Activated T-cell treated with anti-CD3 and anti-CD28 coated beads, Interleukin-2, amount 50 U/mL, for 4 hours (primary cell): ENCODE measurements at regions not wholly inside any gene's neighbourhood (a gene's known extent, or its start where the extent isn't known, plus 50 kb on each side); places are given as distances from the start of the nearest gene placed in this dataset.

Source experiments
- ATAC-seq, 2 donors: fragments of 200-7000 bp; cut with Tn5 transposase; one replicate each; pipeline ENCODE4 v1.10.0; 2021
- DNase-seq: peaks from one replicate; pipeline ENCODE4 v3.0.0-alpha.2; 2020
- H3K27me3 Mint-ChIP-seq: one replicate; pipeline ENCODE4 v1.8.0; 2021; ENCODE audit warnings: low read depth, mixed read lengths
- H3K36me3 Mint-ChIP-seq: one replicate; pipeline ENCODE4 v1.8.0; 2022; ENCODE audit warnings: mixed read lengths; ENCODE audit not compliant: insufficient read depth
- H3K4me1 Mint-ChIP-seq: one replicate; pipeline ENCODE4 v1.8.0; 2021; ENCODE audit warnings: low read depth, mixed read lengths
- H3K4me3 Mint-ChIP-seq: one replicate; pipeline ENCODE4 v1.8.0; 2021; ENCODE audit warnings: mild to moderate bottlenecking, moderate library complexity, mixed read lengths
- H3K9me3 Mint-ChIP-seq: one replicate; pipeline ENCODE4 v1.8.0; 2021; ENCODE audit warnings: mixed read lengths

- no peak for DNase-seq
These were observed 184.8 kb upstream of the NUDT4 start for GRCh38 chr12:93192878-93193277.

GRCh38 chr12:93195511-93195910 is 182.2 kb upstream of the NUDT4 start:
- Mint-ChIP-seq H3K27me3 (peaks cover 17% of the 10 kb centered on the region), H3K36me3 (no peaks in the 10 kb centered on the region), H3K4me1 (no peaks in the 10 kb centered on the region), H3K9me3 (peaks cover 11% of the 10 kb centered on the region), H3K4me3 (no peak overlapping the region)
- ATAC-seq: no peak
- no peak for DNase-seq

More at GRCh38 chr12:93192878-93193277, 184.8 kb upstream of the NUDT4 start:
- Mint-ChIP-seq H3K9me3 (peaks cover 11% of the 10 kb centered on the region), H3K36me3 (no peaks in the 10 kb centered on the region), H3K27me3 (peaks cover 7% of the 10 kb centered on the region), H3K4me1 (no peaks in the 10 kb centered on the region), H3K4me3 (no peak overlapping the region)
- no peak for ATAC-seq

GRCh38 chr12:93197067-93197593 is 180.6 kb upstream of the NUDT4 start:
- H3K4me3 Mint-ChIP-seq: no peak overlapping the region
- ATAC-seq (no peak), DNase-seq (no peak)
- H3K36me3 Mint-ChIP-seq: no peaks in the 10 kb centered on the region
- H3K4me1 Mint-ChIP-seq: no peaks in the 10 kb centered on the region
- peaks cover 20% of the 10 kb centered on the region for H3K27me3 Mint-ChIP-seq
- H3K9me3 Mint-ChIP-seq: peaks cover 11% of the 10 kb centered on the region

- ATAC-seq (no peak), DNase-seq (no peak)
- H3K4me3 Mint-ChIP-seq: no peak overlapping the region
- no peaks in the 10 kb centered on the region for H3K4me1 Mint-ChIP-seq
- H3K9me3 Mint-ChIP-seq: peaks cover 11% of the 10 kb centered on the region
- H3K36me3 Mint-ChIP-seq: no peaks in the 10 kb centered on the region
- peaks cover 20% of the 10 kb centered on the region for H3K27me3 Mint-ChIP-seq
These were observed 179.6 kb upstream of the NUDT4 start for GRCh38 chr12:93198086-93198485.

- H3K27me3 Mint-ChIP-seq: peaks cover 20% of the 10 kb centered on the region
- ATAC-seq: no peak
- no peak for DNase-seq
- no peaks in the 10 kb centered on the region for H3K9me3 Mint-ChIP-seq
- H3K36me3 Mint-ChIP-seq: no peaks in the 10 kb centered on the region
- no peaks in the 10 kb centered on the region for H3K4me1 Mint-ChIP-seq
- H3K4me3 Mint-ChIP-seq: no peak overlapping the region
These were observed 177.9 kb upstream of the NUDT4 start for GRCh38 chr12:93199831-93200236.

- H3K4me1 Mint-ChIP-seq: no peaks in the 10 kb centered on the region
- H3K36me3 Mint-ChIP-seq: no peaks in the 10 kb centered on the region
- ATAC-seq (no peak), DNase-seq (no peak)
- H3K27me3 Mint-ChIP-seq: peaks cover 22% of the 10 kb centered on the region
- no peaks in the 10 kb centered on the region for H3K9me3 Mint-ChIP-seq
- H3K4me3 Mint-ChIP-seq: no peak overlapping the region
These were observed 177.3 kb upstream of the NUDT4 start for GRCh38 chr12:93200291-93200917.

GRCh38 chr12:93201990-93202389 is 175.7 kb upstream of the NUDT4 start:
- Mint-ChIP-seq H3K36me3 (no peaks in the 10 kb centered on the region), H3K27me3 (peaks cover 21% of the 10 kb centered on the region), H3K9me3 (no peaks in the 10 kb centered on the region), H3K4me3 (no peak overlapping the region), H3K4me1 (no peaks in the 10 kb centered on the region)
- ATAC-seq (no peak), DNase-seq (no peak)

GRCh38 chr12:93202688-93203087 is 175.0 kb upstream of the NUDT4 start:
- peaks cover 18% of the 10 kb centered on the region for H3K27me3 Mint-ChIP-seq
- no peaks in the 10 kb centered on the region for H3K4me1 Mint-ChIP-seq
- H3K4me3 Mint-ChIP-seq: no peak overlapping the region
- ATAC-seq (no peak), DNase-seq (no peak)
- no peaks in the 10 kb centered on the region for H3K36me3 Mint-ChIP-seq
- H3K9me3 Mint-ChIP-seq: no peaks in the 10 kb centered on the region

GRCh38 chr12:93203361-93203760 is 174.4 kb upstream of the NUDT4 start:
- Mint-ChIP-seq H3K36me3 (no peaks in the 10 kb centered on the region), H3K4me3 (no peak overlapping the region), H3K9me3 (no peaks in the 10 kb centered on the region), H3K4me1 (no peaks in the 10 kb centered on the region), H3K27me3 (peaks cover 13% of the 10 kb centered on the region)
- no peak for ATAC-seq
- DNase-seq: no peak

GRCh38 chr12:93204896-93205295 is 172.8 kb upstream of the NUDT4 start:
- H3K27me3 Mint-ChIP-seq: peaks cover 8% of the 10 kb centered on the region
- no peaks in the 10 kb centered on the region for H3K9me3 Mint-ChIP-seq
- H3K4me1 Mint-ChIP-seq: no peaks in the 10 kb centered on the region
- ATAC-seq: no peak
- DNase-seq: no peak
- no peaks in the 10 kb centered on the region for H3K36me3 Mint-ChIP-seq
- no peak overlapping the region for H3K4me3 Mint-ChIP-seq

- no peaks in the 10 kb centered on the region for H3K4me1 Mint-ChIP-seq
- ATAC-seq: no peak
- H3K27me3 Mint-ChIP-seq: peaks cover 5% of the 10 kb centered on the region
- no peaks in the 10 kb centered on the region for H3K36me3 Mint-ChIP-seq
- no peak for DNase-seq
- no peaks in the 10 kb centered on the region for H3K9me3 Mint-ChIP-seq
- H3K4me3 Mint-ChIP-seq: no peak overlapping the region
These were observed 172.4 kb upstream of the NUDT4 start for GRCh38 chr12:93205361-93205760.

GRCh38 chr12:93208011-93208410 is 169.7 kb upstream of the NUDT4 start:
- H3K36me3 Mint-ChIP-seq: no peaks in the 10 kb centered on the region
- ATAC-seq (no peak), DNase-seq (no peak)
- H3K9me3 Mint-ChIP-seq: no peaks in the 10 kb centered on the region
- H3K4me1 Mint-ChIP-seq: no peaks in the 10 kb centered on the region
- peaks cover 2% of the 10 kb centered on the region for H3K27me3 Mint-ChIP-seq
- H3K4me3 Mint-ChIP-seq: no peak overlapping the region

GRCh38 chr12:93214523-93215289 is 163.0 kb upstream of the NUDT4 start:
- no peak for DNase-seq
- Mint-ChIP-seq H3K9me3 (no peaks in the 10 kb centered on the region), H3K4me3 (no peak overlapping the region), H3K27me3 (peaks cover 7% of the 10 kb centered on the region), H3K4me1 (no peaks in the 10 kb centered on the region), H3K36me3 (no peaks in the 10 kb centered on the region)
- ATAC-seq: no peak

- Mint-ChIP-seq H3K9me3 (no peaks in the 10 kb centered on the region), H3K4me3 (no peak overlapping the region), H3K27me3 (peaks cover 7% of the 10 kb centered on the region), H3K36me3 (no peaks in the 10 kb centered on the region), H3K4me1 (no peaks in the 10 kb centered on the region)
- DNase-seq (no peak), ATAC-seq (no peak)
These were observed 162.4 kb upstream of the NUDT4 start for GRCh38 chr12:93215290-93215678.

GRCh38 chr12:93219947-93220346 is 157.8 kb upstream of the NUDT4 start:
- DNase-seq (no peak), ATAC-seq (no peak)
- H3K4me1 Mint-ChIP-seq: no peaks in the 10 kb centered on the region
- no peaks in the 10 kb centered on the region for H3K36me3 Mint-ChIP-seq
- peaks cover 7% of the 10 kb centered on the region for H3K27me3 Mint-ChIP-seq
- no peak overlapping the region for H3K4me3 Mint-ChIP-seq
- H3K9me3 Mint-ChIP-seq: peaks cover 15% of the 10 kb centered on the region
